ENCODE measurements at regions not wholly inside any gene's neighbourhood (a gene's known extent, or its start where the extent isn't known, plus 50 kb on each side); places are given as distances from the start of the nearest gene placed in this dataset.

- no peak for TF ChIP-seq EZH2 (IDR thresholded peaks at IDR 0.05)
- no peak for TF ChIP-seq POLR2AphosphoS5 (IDR thresholded peaks at IDR 0.05; ENCODE audit: borderline replicate concordance, low read depth, low read length)
- TF ChIP-seq FOXP2 (optimal IDR thresholded peaks at IDR 0.05; ENCODE audit: control extremely low read depth, extremely low read length, insufficient read depth), result no peak
Observed at GRCh38 chr2:82120115-82120514, 1815.6 kb upstream of the LRRTM1 start.

Data from SK-N-MC (cell line).